ENCODE measurements at regions not wholly inside any gene's neighbourhood (a gene's known extent, or its start where the extent isn't known, plus 50 kb on each side); places are given as distances from the start of the nearest gene placed in this dataset.

DNA sequence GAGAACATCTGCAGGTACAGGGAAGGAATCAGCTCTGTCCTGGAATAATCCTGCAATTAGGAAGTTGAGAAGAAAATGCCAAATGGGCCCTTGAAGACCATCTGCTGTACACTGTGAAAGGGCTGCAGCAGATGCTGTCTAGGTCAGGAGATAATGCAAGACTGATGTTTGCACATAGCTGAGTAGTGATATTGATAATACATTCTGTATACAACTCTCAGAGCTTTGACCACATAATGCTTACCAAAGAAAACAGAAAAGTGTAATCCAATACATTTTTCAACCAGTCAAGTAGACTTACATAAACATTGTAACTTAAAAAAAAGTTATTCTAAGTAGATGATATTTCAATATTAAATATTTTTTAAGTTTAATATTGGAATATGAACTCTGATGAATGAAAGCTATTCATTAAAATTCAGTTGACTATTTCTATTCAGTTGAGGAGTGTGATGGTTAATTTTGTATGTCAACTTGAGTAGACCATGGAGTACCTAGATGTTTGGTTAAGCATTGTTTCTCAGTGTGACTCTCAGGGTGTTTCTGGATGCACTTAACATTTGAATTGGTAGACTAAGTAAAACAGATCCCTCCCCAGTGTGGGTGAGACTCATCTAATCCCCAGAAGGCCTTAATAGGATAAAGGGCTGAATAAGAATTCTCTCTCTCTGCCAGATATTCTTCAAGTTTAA, 380.1 kb upstream of the PRR16 start:
- TF ChIP-seq CTCF (IDR thresholded peaks at IDR 0.05) (no peak), POLR2A (IDR thresholded peaks at IDR 0.05) (no peak)

All from uterus (tissue), 2 donors.